OCI-LY1 (cell line): ENCODE measurements at regions not wholly inside any gene's neighbourhood (a gene's known extent, or its start where the extent isn't known, plus 50 kb on each side); places are given as distances from the start of the nearest gene placed in this dataset.

Experiments used
- H2AFZ ChIP-seq: fragments of 200-600 bp; sonication (generic), shearing (Covaris generic); 2 replicates; pipeline ENCODE4 v1.6.0; 2014; ENCODE audit warnings: antibody characterized with exemption, mild to moderate bottlenecking, low read length
- H3F3A ChIP-seq: fragments of 200-600 bp; sonication (generic), shearing (Covaris generic); 2 replicates; pipeline ENCODE4 v1.6.0; 2014; ENCODE audit warnings: mild to moderate bottlenecking, antibody characterized with exemption, low read length, moderate library complexity; ENCODE audit not compliant: insufficient read depth
- H3K27ac ChIP-seq: fragments of 200-600 bp; sonication (generic); 2 replicates; pipeline ENCODE4 v1.5.1; 2014; ENCODE audit warnings: low read length, mixed run types, mild to moderate bottlenecking, low read depth; ENCODE audit not compliant: poor library complexity, severe bottlenecking
- H3K27me3 ChIP-seq: fragments of 200-600 bp; sonication (generic); 2 replicates; pipeline ENCODE4 v1.6.0; 2014; ENCODE audit warnings: antibody characterized with exemption, mild to moderate bottlenecking, low read length, moderate library complexity; ENCODE audit not compliant: insufficient read depth
- H3K36me3 ChIP-seq: fragments of 200-600 bp; sonication (generic); 2 replicates; pipeline ENCODE4 v1.6.1; 2014; ENCODE audit warnings: mild to moderate bottlenecking, antibody characterized with exemption, low read length, moderate library complexity, mixed read lengths; ENCODE audit not compliant: insufficient read depth
- H3K4me1 ChIP-seq: fragments of 200-600 bp; sonication (generic); 2 replicates; pipeline ENCODE4 v1.5.1; 2014; ENCODE audit warnings: mild to moderate bottlenecking, low read length, moderate library complexity; ENCODE audit not compliant: insufficient read depth, severe bottlenecking
- H3K4me2 ChIP-seq: fragments of 200-600 bp; sonication (generic), shearing (Covaris generic); 2 replicates; pipeline ENCODE4 v1.6.1; 2014; ENCODE audit warnings: low read length
- H3K4me3 ChIP-seq: fragments of 200-600 bp; sonication (generic); 2 replicates; pipeline ENCODE4 v1.5.1; 2014; ENCODE audit warnings: low read length, low read depth, mild to moderate bottlenecking, mixed read lengths; ENCODE audit not compliant: poor library complexity, severe bottlenecking
- H3K79me2 ChIP-seq: fragments of 200-600 bp; shearing (Covaris generic); 2 replicates; pipeline ENCODE4 v1.6.1; 2016; ENCODE audit warnings: mixed run types, low read length, mixed read lengths; ENCODE audit not compliant: insufficient read depth
- H3K9ac ChIP-seq: fragments of 200-600 bp; sonication (generic), shearing (Covaris generic); 2 replicates; pipeline ENCODE4 v1.6.1; 2014; ENCODE audit warnings: mild to moderate bottlenecking, low read length, mixed read lengths
- H3K9me2 ChIP-seq: fragments of 200-600 bp; sonication (generic), shearing (Covaris generic); 2 replicates; pipeline ENCODE4 v1.6.1; 2014; ENCODE audit warnings: low read depth, mild to moderate bottlenecking, low read length, mixed read lengths
- H3K9me3 ChIP-seq: fragments of 200-600 bp; shearing (Covaris generic); 2 replicates; pipeline ENCODE4 v1.6.1; 2014; ENCODE audit warnings: low read length, mixed read lengths
- H4K20me1 ChIP-seq: fragments of 200-600 bp; sonication (generic), shearing (Covaris generic); 2 replicates; pipeline ENCODE4 v1.6.0; 2016; ENCODE audit warnings: mild to moderate bottlenecking, low read length; ENCODE audit not compliant: insufficient read depth
- EZH2 ChIP-seq: fragments of 200-600 bp; sonication (generic), shearing (Covaris generic); IDR thresholded peaks from 2 replicates; pipeline ENCODE4 v1.8.0; 2017; ENCODE audit warnings: borderline replicate concordance, mixed run types, mild to moderate bottlenecking, antibody characterized with exemption, low read length, moderate library complexity, mixed read lengths
- TF ChIP-seq, protein P1 (sequence below): fragments of 200-600 bp; sonication (generic), shearing (Covaris generic); IDR thresholded peaks from 2 replicates; pipeline ENCODE4 v1.5.1; 2017; ENCODE audit warnings: mild to moderate bottlenecking, antibody characterized with exemption, low read length, moderate library complexity, mixed read lengths

DNA sequence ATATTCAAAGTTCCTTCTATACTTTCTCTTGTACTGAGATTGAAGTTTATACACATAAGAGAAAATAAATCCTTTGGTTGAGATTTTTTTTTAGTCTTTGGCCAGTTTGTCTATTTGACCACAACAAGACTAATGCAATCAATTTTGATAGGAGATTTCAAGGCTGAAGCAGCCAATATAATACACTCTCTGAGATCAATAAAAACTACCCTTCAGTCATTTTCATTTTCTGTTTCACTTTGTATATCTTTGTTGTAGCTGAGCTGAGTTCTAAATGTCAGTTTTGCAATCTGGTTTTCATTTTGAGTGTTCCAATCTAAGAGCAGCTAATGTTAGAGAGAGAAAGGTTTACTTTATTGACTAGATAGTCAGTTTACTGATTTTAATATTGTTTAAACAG is 623.8 kb upstream of the ROBO1 start:
- H4K20me1 ChIP-seq = no peaks in the 10 kb centered on the region
- no peak overlapping the region for H3K9ac ChIP-seq
- H3K36me3 ChIP-seq = no peaks in the 10 kb centered on the region
- no peak overlapping the region for H3K4me2 ChIP-seq
- H3K27me3 ChIP-seq = no peaks in the 10 kb centered on the region
- no peak overlapping the region for H2AFZ ChIP-seq
- no peaks in the 10 kb centered on the region for H3K79me2 ChIP-seq
- H3K9me2 ChIP-seq = no peaks in the 10 kb centered on the region
- no peaks in the 10 kb centered on the region for H3K9me3 ChIP-seq
- no peak overlapping the region for H3K27ac ChIP-seq
- TF ChIP-seq EZH2 = no peak
- TF ChIP-seq, protein P1, sequence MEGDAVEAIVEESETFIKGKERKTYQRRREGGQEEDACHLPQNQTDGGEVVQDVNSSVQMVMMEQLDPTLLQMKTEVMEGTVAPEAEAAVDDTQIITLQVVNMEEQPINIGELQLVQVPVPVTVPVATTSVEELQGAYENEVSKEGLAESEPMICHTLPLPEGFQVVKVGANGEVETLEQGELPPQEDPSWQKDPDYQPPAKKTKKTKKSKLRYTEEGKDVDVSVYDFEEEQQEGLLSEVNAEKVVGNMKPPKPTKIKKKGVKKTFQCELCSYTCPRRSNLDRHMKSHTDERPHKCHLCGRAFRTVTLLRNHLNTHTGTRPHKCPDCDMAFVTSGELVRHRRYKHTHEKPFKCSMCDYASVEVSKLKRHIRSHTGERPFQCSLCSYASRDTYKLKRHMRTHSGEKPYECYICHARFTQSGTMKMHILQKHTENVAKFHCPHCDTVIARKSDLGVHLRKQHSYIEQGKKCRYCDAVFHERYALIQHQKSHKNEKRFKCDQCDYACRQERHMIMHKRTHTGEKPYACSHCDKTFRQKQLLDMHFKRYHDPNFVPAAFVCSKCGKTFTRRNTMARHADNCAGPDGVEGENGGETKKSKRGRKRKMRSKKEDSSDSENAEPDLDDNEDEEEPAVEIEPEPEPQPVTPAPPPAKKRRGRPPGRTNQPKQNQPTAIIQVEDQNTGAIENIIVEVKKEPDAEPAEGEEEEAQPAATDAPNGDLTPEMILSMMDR = no peak
- no peak overlapping the region for H3K4me3 ChIP-seq
- no peaks in the 10 kb centered on the region for H3K4me1 ChIP-seq
- no peaks in the 10 kb centered on the region for H3F3A ChIP-seq

DNA sequence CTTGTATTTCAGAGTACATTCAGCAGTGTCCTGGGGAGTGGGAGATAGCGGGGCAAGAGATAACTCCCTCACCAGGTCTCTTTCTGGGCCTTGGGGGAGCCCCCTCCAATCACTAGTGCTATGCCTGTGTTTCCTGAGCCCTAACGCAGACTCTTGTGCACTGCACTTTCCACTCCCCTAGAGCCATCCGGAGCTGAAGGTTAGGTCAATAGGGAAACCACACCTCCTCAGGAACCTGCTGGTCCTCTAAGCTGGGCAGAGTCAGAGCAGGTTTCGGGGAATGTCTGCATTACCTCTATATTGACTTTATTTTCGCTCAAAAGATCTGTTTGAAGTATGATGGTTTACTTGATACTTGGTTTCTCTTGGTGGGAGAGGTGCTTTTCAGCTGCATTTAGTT is 617.0 kb upstream of the ROBO1 start:
- H3K27me3 ChIP-seq = no peaks in the 10 kb centered on the region
- H3K9me3 ChIP-seq = no peaks in the 10 kb centered on the region
- H3K4me1 ChIP-seq = no peaks in the 10 kb centered on the region
- H4K20me1 ChIP-seq = no peaks in the 10 kb centered on the region
- no peak overlapping the region for H3K27ac ChIP-seq
- H3K4me2 ChIP-seq = no peak overlapping the region
- H3K9me2 ChIP-seq = no peaks in the 10 kb centered on the region
- no peaks in the 10 kb centered on the region for H3K79me2 ChIP-seq
- no peaks in the 10 kb centered on the region for H3F3A ChIP-seq
- no peak overlapping the region for H3K9ac ChIP-seq
- H3K4me3 ChIP-seq = no peak overlapping the region
- no peak overlapping the region for H2AFZ ChIP-seq
- TF ChIP-seq EZH2 = no peak
- TF ChIP-seq, protein P1 = no peak
- no peaks in the 10 kb centered on the region for H3K36me3 ChIP-seq

DNA sequence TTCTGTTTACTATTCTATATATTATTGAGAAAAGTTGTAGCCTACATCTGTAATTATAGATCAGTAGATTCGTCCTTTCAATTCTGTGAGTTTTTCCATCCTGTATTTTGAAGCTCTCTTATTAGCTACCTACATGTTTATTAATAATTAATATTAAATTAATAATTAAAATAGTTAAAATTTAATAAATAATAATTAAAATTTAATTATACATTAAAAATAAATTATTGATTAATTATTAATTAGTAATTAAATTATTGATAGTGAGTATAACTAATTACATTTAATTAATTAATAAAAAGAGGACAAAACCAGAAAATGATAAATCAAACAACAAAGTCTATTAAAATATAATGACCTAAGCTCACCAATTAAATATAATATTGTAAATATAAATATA is 606.6 kb upstream of the ROBO1 start:
- Histone ChIP-seq H3K4me2 (no peak overlapping the region), H3K9ac (no peak overlapping the region), H3K9me3 (no peaks in the 10 kb centered on the region), H3K36me3 (no peaks in the 10 kb centered on the region), H3K27ac (no peak overlapping the region), H3K9me2 (no peaks in the 10 kb centered on the region), H3K27me3 (no peaks in the 10 kb centered on the region), H3K4me1 (no peaks in the 10 kb centered on the region), H3K4me3 (no peak overlapping the region), H2AFZ (no peak overlapping the region), H4K20me1 (no peaks in the 10 kb centered on the region), H3F3A (no peaks in the 10 kb centered on the region), H3K79me2 (no peaks in the 10 kb centered on the region)
- no peak for TF ChIP-seq EZH2
- TF ChIP-seq, protein P1 = no peak
